GM06990 (cell line): ENCODE measurements at regions not wholly inside any gene's neighbourhood (a gene's known extent, or its start where the extent isn't known, plus 50 kb on each side); places are given as distances from the start of the nearest gene placed in this dataset.

ENCODE experiments used
- DNase-seq: peaks from one replicate; pipeline ENCODE4 v3.0.0-alpha.2; 2011; ENCODE audit not compliant: insufficient read length; ENCODE audit errors: extremely low read depth
- H3K27me3 ChIP-seq: replicated peaks from 2 replicates; pipeline ENCODE4 v1.6.0; 2011; ENCODE audit warnings: low read length; ENCODE audit not compliant: control insufficient read depth, insufficient read depth
- H3K36me3 ChIP-seq: 2 replicates; pipeline ENCODE4 v1.5.1; 2011; ENCODE audit warnings: low read length; ENCODE audit not compliant: control insufficient read depth, insufficient read depth
- H3K4me3 ChIP-seq: replicated peaks from 2 replicates; pipeline ENCODE4 v1.5.1; 2011; ENCODE audit warnings: low read depth, mild to moderate bottlenecking, control low read depth, low read length
- TF ChIP-seq, protein P1 (sequence below): IDR thresholded peaks from 2 replicates; pipeline ENCODE4 v1.5.1; 2011; ENCODE audit warnings: low read length, control low read depth, mild to moderate bottlenecking, inconsistent platforms; ENCODE audit not compliant: insufficient read depth, poor library complexity, severe bottlenecking

DNA sequence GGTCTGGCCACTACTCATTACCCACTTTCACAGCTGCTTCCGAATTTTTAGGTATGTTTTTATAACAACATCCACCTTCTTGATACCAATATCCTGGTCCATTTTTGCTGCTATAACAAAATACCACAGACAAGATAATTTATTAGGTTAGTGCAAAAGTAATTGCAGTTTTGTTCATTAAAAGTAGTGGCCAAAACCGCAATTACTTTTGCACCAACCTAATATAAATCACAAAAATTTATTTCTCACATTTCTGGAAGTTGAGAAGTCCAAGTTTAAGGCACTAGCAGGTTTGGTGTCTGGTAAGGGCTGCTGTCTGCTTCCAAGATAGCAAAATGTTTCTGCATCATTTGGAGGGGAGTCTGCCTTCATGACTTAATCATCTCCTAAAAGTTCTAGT, 624.7 kb upstream of the ALCAM start:
- H3K4me3 ChIP-seq = no peak overlapping the region
- TF ChIP-seq, protein P1, sequence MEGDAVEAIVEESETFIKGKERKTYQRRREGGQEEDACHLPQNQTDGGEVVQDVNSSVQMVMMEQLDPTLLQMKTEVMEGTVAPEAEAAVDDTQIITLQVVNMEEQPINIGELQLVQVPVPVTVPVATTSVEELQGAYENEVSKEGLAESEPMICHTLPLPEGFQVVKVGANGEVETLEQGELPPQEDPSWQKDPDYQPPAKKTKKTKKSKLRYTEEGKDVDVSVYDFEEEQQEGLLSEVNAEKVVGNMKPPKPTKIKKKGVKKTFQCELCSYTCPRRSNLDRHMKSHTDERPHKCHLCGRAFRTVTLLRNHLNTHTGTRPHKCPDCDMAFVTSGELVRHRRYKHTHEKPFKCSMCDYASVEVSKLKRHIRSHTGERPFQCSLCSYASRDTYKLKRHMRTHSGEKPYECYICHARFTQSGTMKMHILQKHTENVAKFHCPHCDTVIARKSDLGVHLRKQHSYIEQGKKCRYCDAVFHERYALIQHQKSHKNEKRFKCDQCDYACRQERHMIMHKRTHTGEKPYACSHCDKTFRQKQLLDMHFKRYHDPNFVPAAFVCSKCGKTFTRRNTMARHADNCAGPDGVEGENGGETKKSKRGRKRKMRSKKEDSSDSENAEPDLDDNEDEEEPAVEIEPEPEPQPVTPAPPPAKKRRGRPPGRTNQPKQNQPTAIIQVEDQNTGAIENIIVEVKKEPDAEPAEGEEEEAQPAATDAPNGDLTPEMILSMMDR = no peak
- no peak for DNase-seq
- H3K36me3 ChIP-seq = no peaks in the 10 kb centered on the region
- no peaks in the 10 kb centered on the region for H3K27me3 ChIP-seq

DNA sequence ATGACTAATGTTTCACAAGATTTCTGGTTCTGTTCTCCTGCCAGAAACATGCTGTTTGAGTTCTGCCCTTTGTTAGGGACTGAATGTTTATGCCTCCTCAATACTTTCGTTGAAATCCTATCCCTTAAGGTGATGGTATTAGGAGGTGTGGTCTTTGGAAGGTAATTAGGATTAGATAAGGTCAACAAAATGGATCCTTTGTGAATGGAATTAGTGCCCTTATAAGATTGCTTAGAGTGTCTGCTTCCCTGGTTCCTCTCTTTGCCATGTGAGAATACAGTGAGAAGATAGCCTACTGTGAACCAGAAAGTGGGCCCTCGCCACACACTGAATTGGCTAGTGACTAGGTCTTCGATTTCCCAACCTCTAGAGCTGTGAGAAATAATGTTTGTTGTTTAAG, 621.4 kb upstream of the ALCAM start:
- Histone ChIP-seq H3K36me3 (no peaks in the 10 kb centered on the region), H3K4me3 (no peak overlapping the region), H3K27me3 (no peaks in the 10 kb centered on the region)
- DNase-seq = no peak
- TF ChIP-seq, protein P1 = no peak

DNA sequence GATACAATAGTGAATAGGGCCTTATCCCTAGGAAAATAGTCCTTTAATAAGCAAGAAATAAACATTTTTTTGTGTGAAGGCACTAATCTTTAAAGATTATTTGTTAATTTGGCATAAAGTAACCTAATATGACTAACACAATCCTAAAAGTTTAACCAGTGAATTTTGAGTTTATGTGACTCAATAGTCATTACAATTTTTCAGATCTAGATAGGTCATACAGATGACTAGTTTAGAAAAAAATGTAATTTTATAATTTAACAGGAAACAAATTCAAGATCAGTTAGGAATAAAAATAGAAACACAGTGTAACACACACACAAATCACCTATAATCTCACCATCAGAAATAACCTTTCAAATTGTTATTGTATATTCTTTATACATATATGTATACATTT, 620.7 kb upstream of the ALCAM start:
- TF ChIP-seq, protein P1 = no peak

DNA sequence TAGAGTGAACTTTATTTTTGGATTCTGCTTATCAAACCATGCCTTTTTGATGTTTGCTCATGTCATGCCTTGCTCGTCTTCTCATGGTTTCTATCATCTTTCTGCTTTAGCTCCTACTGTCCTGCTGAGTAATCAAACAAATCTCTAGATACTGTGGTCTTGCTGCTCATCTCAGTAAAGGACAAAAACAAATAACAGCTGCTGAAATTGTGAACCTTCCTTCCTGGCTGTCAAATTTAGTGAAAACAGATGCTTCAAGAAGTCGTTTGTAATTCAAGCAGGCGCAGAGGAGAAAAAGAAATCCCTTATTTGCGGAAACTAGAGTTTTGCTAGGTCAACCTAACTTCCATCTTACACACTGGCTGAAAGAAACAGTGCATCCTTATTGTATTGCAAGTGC, 616.1 kb upstream of the ALCAM start:
- DNase-seq = no peak
- TF ChIP-seq, protein P1 = no peak
- Histone ChIP-seq H3K36me3 (no peaks in the 10 kb centered on the region), H3K4me3 (no peak overlapping the region), H3K27me3 (no peaks in the 10 kb centered on the region)

More for the DNA sequence above, 620.7 kb upstream of the ALCAM start:
- DNase-seq = no peak
- Histone ChIP-seq H3K36me3 (no peaks in the 10 kb centered on the region), H3K27me3 (no peaks in the 10 kb centered on the region), H3K4me3 (no peak overlapping the region)

DNA sequence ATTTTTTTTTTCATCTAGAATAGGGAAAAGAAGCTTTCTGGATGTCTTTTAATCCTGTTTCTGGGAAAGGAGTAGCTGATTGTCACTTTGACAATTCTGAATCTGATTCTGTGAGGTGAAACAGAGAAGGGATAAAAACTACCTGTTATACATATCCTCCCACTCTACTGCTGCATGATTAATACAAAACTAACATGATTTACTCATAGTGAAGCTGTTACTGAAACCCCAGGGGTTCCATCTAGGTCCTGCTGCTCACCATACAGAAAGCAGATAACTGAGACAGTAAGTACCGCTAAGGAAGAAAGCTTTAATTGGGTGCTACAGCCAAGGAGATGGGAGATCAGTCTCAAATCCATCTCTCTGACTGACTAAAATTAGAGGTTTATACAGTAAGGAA, 610.9 kb upstream of the ALCAM start:
- no peak overlapping the region for H3K4me3 ChIP-seq
- TF ChIP-seq, protein P1 = no peak
- DNase-seq = no peak
- H3K27me3 ChIP-seq = no peaks in the 10 kb centered on the region
- H3K36me3 ChIP-seq = no peaks in the 10 kb centered on the region

DNA sequence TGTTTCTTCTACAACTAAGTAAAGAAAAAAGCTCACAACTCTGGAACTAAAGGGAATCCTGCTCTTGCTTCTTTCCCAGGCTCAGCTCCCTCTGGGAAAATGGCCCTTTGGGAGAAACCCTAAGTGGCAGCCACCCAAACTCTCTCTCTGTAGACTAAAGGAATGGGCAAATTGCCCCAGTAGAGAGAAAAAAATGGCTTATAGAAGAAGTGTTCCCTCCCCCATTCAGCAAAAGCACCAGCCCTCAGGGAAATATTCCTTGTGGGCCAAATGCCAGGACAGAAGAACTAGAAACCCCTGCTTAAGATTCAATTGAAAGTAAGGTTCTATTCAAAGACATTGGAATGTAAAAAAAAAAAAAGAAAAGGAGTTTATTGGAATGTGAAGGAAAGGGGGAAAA, 603.7 kb upstream of the ALCAM start:
- H3K36me3 ChIP-seq = no peaks in the 10 kb centered on the region
- TF ChIP-seq, protein P1 = no peak
- no peak overlapping the region for H3K4me3 ChIP-seq
- no peaks in the 10 kb centered on the region for H3K27me3 ChIP-seq
- DNase-seq = no peak
